ENCODE measurements at regions not wholly inside any gene's neighbourhood (a gene's known extent, or its start where the extent isn't known, plus 50 kb on each side); places are given as distances from the start of the nearest gene placed in this dataset.

DNA sequence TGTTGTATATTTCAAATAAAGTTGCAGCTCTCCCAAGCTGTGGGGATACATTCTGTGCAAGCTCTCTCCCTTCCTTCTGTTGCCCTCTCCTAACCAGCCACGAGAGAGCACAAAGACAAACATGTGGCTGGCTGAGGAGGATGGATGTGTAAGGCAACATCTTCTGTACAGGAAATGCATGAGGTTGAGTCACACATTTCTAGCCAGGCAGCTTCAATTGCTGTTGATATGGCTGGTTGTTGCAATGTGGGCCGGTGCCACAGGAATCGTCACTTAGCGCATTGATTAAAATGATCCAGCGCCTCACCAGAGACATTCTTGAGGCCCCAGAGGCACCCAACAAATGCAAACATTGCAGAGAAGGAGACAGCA lies 207.1 kb downstream of the ICE1 start:
- no peak overlapping the region for H3K4me3 ChIP-seq (ENCODE audit: extremely low read depth in 1 of 4, insufficient read depth in 2 of 4, low read depth in 3 of 4, low read length in 4 of 4)
- POLR2A ChIA-PET (ENCODE audit: partially characterized antibody) = no interaction called here
- H3K4me2 ChIP-seq (ENCODE audit: insufficient read depth in 1 of 2, low read depth in 2 of 2, low read length in 2 of 2) = no peak overlapping the region
- no peak overlapping the region for H2BK12ac ChIP-seq (ENCODE audit: low read depth, low read length)
- no peak overlapping the region for H3K14ac ChIP-seq (ENCODE audit: insufficient read length)
- no peak overlapping the region for H2AFZ ChIP-seq (ENCODE audit: low read length)
- no peak overlapping the region for H2BK20ac ChIP-seq (ENCODE audit: low read length)
- no peak overlapping the region for H2BK5ac ChIP-seq (ENCODE audit: low read depth, low read length)
- H2BK15ac ChIP-seq (ENCODE audit: low read length) = no peak overlapping the region
- no peak overlapping the region for H3K27ac ChIP-seq (ENCODE audit: low read depth, low read length)
- CTCF ChIA-PET (ENCODE audit: partially characterized antibody) = no interaction called here
- TF ChIP-seq KDM5A (IDR thresholded peaks at IDR 0.05; ENCODE audit: low read length) (no peak), SIX5 (IDR thresholded peaks at IDR 0.05; ENCODE audit: low read depth, low read length) (no peak), BACH1 (IDR thresholded peaks at IDR 0.05; ENCODE audit: low read length) (no peak), CTBP2 (IDR thresholded peaks at IDR 0.05; ENCODE audit: borderline replicate concordance, insufficient read depth, insufficient read length, low read length) (no peak), ATF3 (IDR thresholded peaks at IDR 0.05; ENCODE audit: insufficient read depth, low read depth, low read length) (no peak), RBBP5 (IDR thresholded peaks at IDR 0.05; ENCODE audit: borderline replicate concordance, low read depth, low read length) (no peak), ZNF274 (IDR thresholded peaks at IDR 0.05; ENCODE audit: borderline replicate concordance, extremely low read depth, low read length) (no peak), TEAD4 (IDR thresholded peaks at IDR 0.05; ENCODE audit: low read depth, low read length) (no peak)
- H3K56ac ChIP-seq (replicated peaks; ENCODE audit: insufficient read length, low read depth, low read length) = no peak overlapping the region
- no peak overlapping the region for H4K5ac ChIP-seq (ENCODE audit: insufficient read length, low read depth, low read length)
- H3K79me2 ChIP-seq (ENCODE audit: control insufficient read depth in 1 of 2, insufficient read depth in 2 of 2, low read length in 2 of 2) = no peaks in the 10 kb centered on the region
- no peaks in the 10 kb centered on the region for H4K20me1 ChIP-seq (replicated peaks in 1 of 2; ENCODE audit: control insufficient read depth in 1 of 2, insufficient read depth in 2 of 2, low read length in 2 of 2)
- H3K27me3 ChIP-seq (replicated peaks in 1 of 4; ENCODE audit: control insufficient read depth in 3 of 4, extremely low read depth in 1 of 4, insufficient read depth in 3 of 4, low read length in 3 of 4) = no peaks in the 10 kb centered on the region
- H3K23ac ChIP-seq (ENCODE audit: insufficient read length) = no peak overlapping the region
- no peak overlapping the region for H4K8ac ChIP-seq (ENCODE audit: extremely low read depth, insufficient read depth, low read length)
- H4K91ac ChIP-seq (replicated peaks; ENCODE audit: insufficient read length, low read length) = no peak overlapping the region
- 86% methylated on average over 5 of the region's 5 CpGs; no CpG with 5 or more reads in 1 of the 2 experiments for WGBS, 2 experiments (ENCODE audit: extremely low coverage in 1 of 2, insufficient coverage in 1 of 2, insufficient read length in 1 of 2, insufficient replicate concordance in 2 of 2, low coverage in 1 of 2, low lambda C conversion rate in 2 of 2, missing lambda C conversion rate in 1 of 2)
- no peak overlapping the region for H2AK5ac ChIP-seq (ENCODE audit: low read depth, low read length)
- H3K23me2 ChIP-seq (ENCODE audit: low read depth, low read length) = peaks cover 2% of the 10 kb centered on the region; the same call in 1 of the 2 replicates
- no peak overlapping the region for H3K9ac ChIP-seq (replicated peaks in 1 of 4; ENCODE audit: extremely low read depth in 1 of 4, low read depth in 3 of 4, low read length in 3 of 4)
- FAIRE-seq (no peak), DNase-seq (ENCODE audit: low read depth in 1 of 2, low spot score in 2 of 2) (no peak)
- H2BK120ac ChIP-seq (replicated peaks; ENCODE audit: low read depth, low read length) = no peak overlapping the region
- H3K36me3 ChIP-seq (ENCODE audit: control insufficient read depth in 2 of 4, insufficient read depth in 4 of 4, low read length in 3 of 4) = no peaks in the 10 kb centered on the region
- H3K18ac ChIP-seq (ENCODE audit: extremely low read depth, low read length) = no peak overlapping the region
- H3K4me1 ChIP-seq (replicated peaks in 1 of 4; ENCODE audit: control insufficient read depth in 3 of 4, insufficient read depth in 4 of 4, low read length in 3 of 4) = no peaks in the 10 kb centered on the region
- no peaks in the 10 kb centered on the region for H3K79me1 ChIP-seq (ENCODE audit: low read depth, low read length)
- peaks cover 5 to 8% of the 10 kb centered on the region in 2 experiments; a peak in 1 of 4 replicates for H3K9me3 ChIP-seq (ENCODE audit: insufficient read depth in 2 of 2, low read depth in 1 of 2, low read length in 1 of 2)
- H3K4ac ChIP-seq (replicated peaks; ENCODE audit: insufficient read length, low read depth, low read length) = no peak overlapping the region

All from H1 (cell line).